Neural cell (in vitro differentiated cells): ENCODE measurements at regions not wholly inside any gene's neighbourhood (a gene's known extent, or its start where the extent isn't known, plus 50 kb on each side); places are given as distances from the start of the nearest gene placed in this dataset.
"Not testable (repeated sequence)": the region's sequence is repeated elsewhere in the genome, so short reads cannot be mapped to it uniquely, and the experiment has no call there.

Source experiments
- H2AFZ ChIP-seq: fragments of 200-600, 300-800 bp; sonication (generic), shearing (Covaris generic); 2 replicates; pipeline ENCODE4 v1.6.0; 2014; ENCODE audit warnings: low read depth, mild to moderate bottlenecking, antibody characterized with exemption, low read length, moderate library complexity
- H3F3A ChIP-seq: fragments of 200-600 bp; shearing (Covaris generic); 2 replicates; pipeline ENCODE4 v1.6.1; 2016; ENCODE audit warnings: mild to moderate bottlenecking, moderate library complexity, mixed read lengths, antibody characterized with exemption, low read length; ENCODE audit not compliant: insufficient read depth, poor library complexity, severe bottlenecking
- H3K27ac ChIP-seq: fragments of 200-600, 300-800 bp; sonication (generic), shearing (Covaris generic); 2 replicates; pipeline ENCODE4 v1.5.1; 2014; ENCODE audit warnings: mild to moderate bottlenecking, low read length, moderate library complexity
- H3K27me3 ChIP-seq: fragments of 300-800, 200-600 bp; sonication (generic), shearing (Covaris generic); 2 replicates; pipeline ENCODE4 v1.6.0; 2014; ENCODE audit warnings: mild to moderate bottlenecking, low read depth, low read length, moderate library complexity; ENCODE audit not compliant: insufficient read depth
- H3K36me3 ChIP-seq: fragments of 300-800, 200-600 bp; sonication (generic), shearing (Covaris generic); 2 replicates; pipeline ENCODE4 v1.5.1; 2014; ENCODE audit warnings: mild to moderate bottlenecking, antibody characterized with exemption, low read length, moderate library complexity; ENCODE audit not compliant: insufficient read depth
- H3K4me2 ChIP-seq: fragments of 300-800, 200-600 bp; sonication (generic), shearing (Covaris generic); 2 replicates; pipeline ENCODE4 v1.6.0; 2014; ENCODE audit warnings: mild to moderate bottlenecking, low read length
- H3K4me3 ChIP-seq: fragments of 300-800, 200-600 bp; sonication (generic), shearing (Covaris generic); 2 replicates; pipeline ENCODE4 v1.5.1; 2014; ENCODE audit warnings: mild to moderate bottlenecking, low read length, moderate library complexity
- H3K79me2 ChIP-seq: fragments of 200-600 bp; shearing (Covaris generic); replicated peaks from 2 replicates; pipeline ENCODE4 v1.6.0; 2014; ENCODE audit warnings: mild to moderate bottlenecking, low read length, moderate library complexity; ENCODE audit not compliant: insufficient read depth
- H3K9ac ChIP-seq: fragments of 300-800, 200-600 bp; sonication (generic), shearing (Covaris generic); 2 replicates; pipeline ENCODE4 v1.6.1; 2016; ENCODE audit warnings: mild to moderate bottlenecking, low read length, mixed read lengths
- H3K9me2 ChIP-seq: fragments of 200-600 bp; shearing (Covaris generic); 2 replicates; pipeline ENCODE4 v1.6.1; 2016; ENCODE audit warnings: mild to moderate bottlenecking, low read length, mixed read lengths; ENCODE audit not compliant: insufficient read depth
- H3K9me3 ChIP-seq: fragments of 200-600, 300-800 bp; sonication (generic), shearing (Covaris generic); 2 replicates; pipeline ENCODE4 v1.6.1; 2016; ENCODE audit warnings: mild to moderate bottlenecking, mixed run types, low read length, moderate library complexity, mixed read lengths
- H4K20me1 ChIP-seq: fragments of 200-600 bp; shearing (Covaris generic); 2 replicates; pipeline ENCODE4 v1.6.1; 2016; ENCODE audit warnings: mild to moderate bottlenecking, mixed run types; ENCODE audit not compliant: insufficient read depth
- EZH2 ChIP-seq: fragments of 200-600, 300-800 bp; shearing (Covaris generic), sonication (generic); IDR thresholded peaks from 2 replicates; pipeline ENCODE4 v1.6.1; 2014; ENCODE audit warnings: antibody characterized with exemption, low read length, borderline replicate concordance, mild to moderate bottlenecking; ENCODE audit not compliant: insufficient read depth, poor library complexity, severe bottlenecking
- MXI1 ChIP-seq: fragments of 450-650 bp; conservative IDR thresholded peaks from 2 replicates; pipeline ENCODE4 v1.6.1; 2014; ENCODE audit warnings: antibody characterized with exemption, mild to moderate bottlenecking; ENCODE audit not compliant: poor library complexity, severe bottlenecking
- POLR2AphosphoS5 ChIP-seq: IDR thresholded peaks from 2 replicates; pipeline ENCODE4 v1.6.1; 2012
- RAD21 ChIP-seq: fragments of 450-650 bp; conservative IDR thresholded peaks from 2 replicates; pipeline ENCODE4 v1.6.1; 2014; ENCODE audit warnings: antibody characterized with exemption, mild to moderate bottlenecking, moderate library complexity
- SMC3 ChIP-seq: fragments of 450-650 bp; conservative IDR thresholded peaks from 2 replicates; pipeline ENCODE4 v1.6.1; 2014; ENCODE audit warnings: antibody characterized with exemption, mild to moderate bottlenecking, moderate library complexity; ENCODE audit not compliant: poor library complexity
- TF ChIP-seq, protein P1 (sequence below): fragments of 450-650 bp; IDR thresholded peaks from 2 replicates; pipeline ENCODE4 v1.5.1; 2014; ENCODE audit warnings: antibody characterized with exemption, mild to moderate bottlenecking, moderate library complexity; ENCODE audit not compliant: poor library complexity, severe bottlenecking
- TF ChIP-seq, protein P2 (sequence below): IDR thresholded peaks from 2 replicates; pipeline ENCODE4 v1.6.1; 2012; ENCODE audit warnings: borderline replicate concordance

DNA sequence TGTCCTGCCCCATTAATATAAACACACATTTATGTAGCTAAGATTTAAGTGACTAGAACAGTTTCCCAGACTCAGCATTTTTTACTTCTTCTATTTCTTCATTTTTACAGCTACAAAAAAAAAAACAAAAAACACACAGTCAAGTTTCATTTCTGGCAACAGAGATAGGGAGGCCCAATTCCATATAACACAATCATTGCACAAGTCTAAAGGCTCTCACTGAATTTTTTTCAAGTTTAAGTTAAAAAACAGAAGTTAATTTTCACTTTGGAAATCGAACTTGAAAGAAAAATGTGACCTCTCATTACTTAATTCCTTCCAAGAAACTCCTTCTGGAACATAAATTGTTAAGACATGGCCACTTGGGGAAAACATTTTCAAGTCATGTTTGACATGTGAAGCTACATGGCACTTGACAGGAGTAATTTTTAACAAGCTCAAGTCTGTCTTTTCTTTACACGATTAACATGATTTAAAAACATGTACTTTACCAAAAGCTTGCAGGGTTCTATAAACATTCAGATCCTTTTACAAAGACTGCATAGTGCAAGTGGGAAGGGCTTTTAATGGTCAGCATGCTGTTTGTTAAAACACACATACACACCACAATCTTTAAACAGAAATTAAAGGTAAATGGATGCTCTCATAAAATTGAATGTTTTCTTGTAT is 100.1 kb upstream of the CCDC28A start:
- TF ChIP-seq RAD21 (no peak), POLR2AphosphoS5 (peak; percentile 37)
- no peak overlapping the region for H3K9ac ChIP-seq
- H3K27me3 ChIP-seq: no peaks in the 10 kb centered on the region
- no peaks in the 10 kb centered on the region for H3K9me2 ChIP-seq
- H3F3A ChIP-seq: no peaks in the 10 kb centered on the region
- no peak overlapping the region for H3K27ac ChIP-seq
- H4K20me1 ChIP-seq: no peaks in the 10 kb centered on the region
- no peaks in the 10 kb centered on the region for H3K79me2 ChIP-seq
- H3K4me2 ChIP-seq: no peak overlapping the region
- no peak overlapping the region for H3K4me3 ChIP-seq
- H3K36me3 ChIP-seq: no peaks in the 10 kb centered on the region
- no peaks in the 10 kb centered on the region for H3K9me3 ChIP-seq
- H2AFZ ChIP-seq: no peak overlapping the region

DNA sequence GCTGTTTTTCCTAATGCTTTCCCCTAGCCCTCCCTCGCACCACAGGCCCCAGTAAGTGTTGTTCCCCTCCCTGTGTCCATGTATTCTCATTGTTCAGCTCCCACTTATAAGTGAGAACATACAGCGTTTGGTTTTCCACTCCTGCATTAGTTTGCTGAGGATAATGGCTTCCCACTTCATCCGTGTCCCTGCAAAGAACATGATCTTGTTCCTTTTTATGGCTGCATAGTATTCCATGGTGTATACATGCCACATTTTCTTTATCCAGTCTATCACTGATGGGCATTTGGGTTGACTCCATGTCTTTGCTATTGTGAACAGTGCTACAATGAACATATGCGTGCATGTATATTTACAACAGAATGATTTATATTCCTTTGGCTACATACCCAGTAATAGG is 99.1 kb upstream of the CCDC28A start:
- H3K79me2 ChIP-seq, H4K20me1 ChIP-seq, H3K27me3 ChIP-seq, H3K9me2 ChIP-seq, H3K27ac ChIP-seq, H3K36me3 ChIP-seq, H3K4me3 ChIP-seq, H2AFZ ChIP-seq, H3K9ac ChIP-seq, H3K4me2 ChIP-seq, H3K9me3 ChIP-seq, H3F3A ChIP-seq: not testable (repeated sequence)

DNA sequence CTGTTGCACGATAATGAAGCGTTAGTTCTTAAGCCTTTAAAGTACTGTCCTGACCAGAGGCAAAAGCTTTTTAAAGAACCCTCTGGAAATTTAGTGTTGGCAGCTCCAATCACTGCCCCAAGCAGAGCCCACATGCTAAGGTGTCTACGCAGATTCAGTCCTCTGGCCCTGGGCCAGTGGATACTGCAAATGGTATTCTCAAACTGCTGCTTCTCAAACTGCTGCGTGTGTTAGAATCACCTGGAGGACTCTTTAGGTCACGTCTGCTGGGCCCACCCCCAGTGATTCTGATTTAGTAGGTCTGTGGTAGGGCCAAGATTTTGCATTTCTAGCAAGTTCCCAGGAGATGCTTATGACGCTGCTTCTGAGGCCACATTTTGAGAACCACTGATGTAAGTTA is 96.0 kb upstream of the CCDC28A start:
- Histone ChIP-seq H2AFZ (no peak overlapping the region), H3K4me3 (no peak overlapping the region), H3K27me3 (no peaks in the 10 kb centered on the region), H3K79me2 (no peaks in the 10 kb centered on the region), H3K27ac (no peak overlapping the region), H3K36me3 (no peaks in the 10 kb centered on the region), H3K9me2 (no peaks in the 10 kb centered on the region), H3F3A (no peaks in the 10 kb centered on the region), H4K20me1 (no peaks in the 10 kb centered on the region), H3K4me2 (no peak overlapping the region), H3K9ac (no peak overlapping the region), H3K9me3 (no peaks in the 10 kb centered on the region)
- TF ChIP-seq MXI1 (no peak), RAD21 (no peak), EZH2 (no peak), SMC3 (no peak), POLR2AphosphoS5 (no peak)
- TF ChIP-seq, protein P1, sequence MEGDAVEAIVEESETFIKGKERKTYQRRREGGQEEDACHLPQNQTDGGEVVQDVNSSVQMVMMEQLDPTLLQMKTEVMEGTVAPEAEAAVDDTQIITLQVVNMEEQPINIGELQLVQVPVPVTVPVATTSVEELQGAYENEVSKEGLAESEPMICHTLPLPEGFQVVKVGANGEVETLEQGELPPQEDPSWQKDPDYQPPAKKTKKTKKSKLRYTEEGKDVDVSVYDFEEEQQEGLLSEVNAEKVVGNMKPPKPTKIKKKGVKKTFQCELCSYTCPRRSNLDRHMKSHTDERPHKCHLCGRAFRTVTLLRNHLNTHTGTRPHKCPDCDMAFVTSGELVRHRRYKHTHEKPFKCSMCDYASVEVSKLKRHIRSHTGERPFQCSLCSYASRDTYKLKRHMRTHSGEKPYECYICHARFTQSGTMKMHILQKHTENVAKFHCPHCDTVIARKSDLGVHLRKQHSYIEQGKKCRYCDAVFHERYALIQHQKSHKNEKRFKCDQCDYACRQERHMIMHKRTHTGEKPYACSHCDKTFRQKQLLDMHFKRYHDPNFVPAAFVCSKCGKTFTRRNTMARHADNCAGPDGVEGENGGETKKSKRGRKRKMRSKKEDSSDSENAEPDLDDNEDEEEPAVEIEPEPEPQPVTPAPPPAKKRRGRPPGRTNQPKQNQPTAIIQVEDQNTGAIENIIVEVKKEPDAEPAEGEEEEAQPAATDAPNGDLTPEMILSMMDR: no peak
- TF ChIP-seq, protein P2, sequence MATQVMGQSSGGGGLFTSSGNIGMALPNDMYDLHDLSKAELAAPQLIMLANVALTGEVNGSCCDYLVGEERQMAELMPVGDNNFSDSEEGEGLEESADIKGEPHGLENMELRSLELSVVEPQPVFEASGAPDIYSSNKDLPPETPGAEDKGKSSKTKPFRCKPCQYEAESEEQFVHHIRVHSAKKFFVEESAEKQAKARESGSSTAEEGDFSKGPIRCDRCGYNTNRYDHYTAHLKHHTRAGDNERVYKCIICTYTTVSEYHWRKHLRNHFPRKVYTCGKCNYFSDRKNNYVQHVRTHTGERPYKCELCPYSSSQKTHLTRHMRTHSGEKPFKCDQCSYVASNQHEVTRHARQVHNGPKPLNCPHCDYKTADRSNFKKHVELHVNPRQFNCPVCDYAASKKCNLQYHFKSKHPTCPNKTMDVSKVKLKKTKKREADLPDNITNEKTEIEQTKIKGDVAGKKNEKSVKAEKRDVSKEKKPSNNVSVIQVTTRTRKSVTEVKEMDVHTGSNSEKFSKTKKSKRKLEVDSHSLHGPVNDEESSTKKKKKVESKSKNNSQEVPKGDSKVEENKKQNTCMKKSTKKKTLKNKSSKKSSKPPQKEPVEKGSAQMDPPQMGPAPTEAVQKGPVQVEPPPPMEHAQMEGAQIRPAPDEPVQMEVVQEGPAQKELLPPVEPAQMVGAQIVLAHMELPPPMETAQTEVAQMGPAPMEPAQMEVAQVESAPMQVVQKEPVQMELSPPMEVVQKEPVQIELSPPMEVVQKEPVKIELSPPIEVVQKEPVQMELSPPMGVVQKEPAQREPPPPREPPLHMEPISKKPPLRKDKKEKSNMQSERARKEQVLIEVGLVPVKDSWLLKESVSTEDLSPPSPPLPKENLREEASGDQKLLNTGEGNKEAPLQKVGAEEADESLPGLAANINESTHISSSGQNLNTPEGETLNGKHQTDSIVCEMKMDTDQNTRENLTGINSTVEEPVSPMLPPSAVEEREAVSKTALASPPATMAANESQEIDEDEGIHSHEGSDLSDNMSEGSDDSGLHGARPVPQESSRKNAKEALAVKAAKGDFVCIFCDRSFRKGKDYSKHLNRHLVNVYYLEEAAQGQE: no peak
